HEK293 (cell line): ENCODE measurements at regions not wholly inside any gene's neighbourhood (a gene's known extent, or its start where the extent isn't known, plus 50 kb on each side); places are given as distances from the start of the nearest gene placed in this dataset.

Experiments used
- BCL6B ChIP-seq: fragments of 450-650 bp; formaldehyde crosslinking; IDR thresholded peaks from 2 replicates; pipeline ENCODE4 v1.5.1; 2017; ENCODE audit warnings: missing biosample characterization, missing genetic modification characterization
- PRDM1 ChIP-seq: fragments of 450-650 bp; formaldehyde crosslinking; IDR thresholded peaks from 2 replicates; pipeline ENCODE4; 2016; ENCODE audit warnings: missing biosample characterization, missing genetic modification characterization
- SCRT1 ChIP-seq: fragments of 450-650 bp; formaldehyde crosslinking; IDR thresholded peaks from 2 replicates; pipeline ENCODE4 v1.5.1; 2016; ENCODE audit warnings: missing biosample characterization, missing genetic modification characterization, borderline replicate concordance
- ZFP37 ChIP-seq: fragments of 450-650 bp; formaldehyde crosslinking; IDR thresholded peaks from 2 replicates; pipeline ENCODE4 v1.5.1; 2016; ENCODE audit warnings: missing biosample characterization, missing genetic modification characterization
- ZNF335 ChIP-seq: fragments of 450-650 bp; formaldehyde crosslinking; conservative IDR thresholded peaks from 2 replicates; pipeline ENCODE4 v1.5.1; 2016; ENCODE audit warnings: missing biosample characterization, missing genetic modification characterization
- ZNF561 ChIP-seq: fragments of 450-650 bp; IDR thresholded peaks from 2 replicates; pipeline ENCODE4 v1.5.1; 2018; ENCODE audit warnings: missing biosample characterization, missing genetic modification characterization, borderline replicate concordance
- ZNF692 ChIP-seq: fragments of 450-650 bp; formaldehyde crosslinking; IDR thresholded peaks from 2 replicates; pipeline ENCODE4 v1.5.1; 2016; ENCODE audit warnings: missing biosample characterization, missing genetic modification characterization
- ZNF843 ChIP-seq: fragments of 450-650 bp; formaldehyde crosslinking; IDR thresholded peaks from 2 replicates; pipeline ENCODE4 v1.5.1; 2016; ENCODE audit warnings: missing biosample characterization, missing genetic modification characterization
- TF ChIP-seq, protein P1 (sequence below): fragments of 450-650 bp; formaldehyde crosslinking; IDR thresholded peaks from 2 replicates; pipeline ENCODE4 v1.5.1; 2016; ENCODE audit warnings: missing biosample characterization, missing genetic modification characterization
- TF ChIP-seq, protein P2 (sequence below): fragments of 450-650 bp; formaldehyde crosslinking; IDR thresholded peaks from 2 replicates; pipeline ENCODE4 v1.5.1; 2016; ENCODE audit warnings: missing biosample characterization, missing genetic modification characterization, low read depth

DNA sequence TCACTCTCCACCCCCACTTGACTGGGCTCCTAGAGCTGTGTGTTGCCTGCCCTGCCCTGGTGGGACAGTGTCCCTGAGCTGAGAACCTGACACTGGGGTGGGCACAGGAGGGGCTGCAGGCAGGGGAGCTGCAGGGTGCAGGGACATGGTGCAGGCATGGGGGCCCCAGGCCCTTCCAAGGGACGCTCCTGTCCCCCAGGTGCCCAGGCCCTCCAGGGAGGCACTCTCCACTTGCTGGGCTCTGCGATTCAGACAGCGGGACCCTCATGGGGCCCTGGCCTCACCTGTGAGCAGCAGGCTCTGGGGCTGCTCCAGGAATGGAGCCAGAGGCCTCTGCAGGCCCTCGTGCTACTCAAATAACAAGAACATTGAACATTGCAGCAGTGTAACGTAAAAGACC lies 89.4 kb downstream of the BARX1 start:
- TF ChIP-seq, protein P1, sequence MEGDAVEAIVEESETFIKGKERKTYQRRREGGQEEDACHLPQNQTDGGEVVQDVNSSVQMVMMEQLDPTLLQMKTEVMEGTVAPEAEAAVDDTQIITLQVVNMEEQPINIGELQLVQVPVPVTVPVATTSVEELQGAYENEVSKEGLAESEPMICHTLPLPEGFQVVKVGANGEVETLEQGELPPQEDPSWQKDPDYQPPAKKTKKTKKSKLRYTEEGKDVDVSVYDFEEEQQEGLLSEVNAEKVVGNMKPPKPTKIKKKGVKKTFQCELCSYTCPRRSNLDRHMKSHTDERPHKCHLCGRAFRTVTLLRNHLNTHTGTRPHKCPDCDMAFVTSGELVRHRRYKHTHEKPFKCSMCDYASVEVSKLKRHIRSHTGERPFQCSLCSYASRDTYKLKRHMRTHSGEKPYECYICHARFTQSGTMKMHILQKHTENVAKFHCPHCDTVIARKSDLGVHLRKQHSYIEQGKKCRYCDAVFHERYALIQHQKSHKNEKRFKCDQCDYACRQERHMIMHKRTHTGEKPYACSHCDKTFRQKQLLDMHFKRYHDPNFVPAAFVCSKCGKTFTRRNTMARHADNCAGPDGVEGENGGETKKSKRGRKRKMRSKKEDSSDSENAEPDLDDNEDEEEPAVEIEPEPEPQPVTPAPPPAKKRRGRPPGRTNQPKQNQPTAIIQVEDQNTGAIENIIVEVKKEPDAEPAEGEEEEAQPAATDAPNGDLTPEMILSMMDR (tag by site-specific recombination): no peak
- no peak for TF ChIP-seq ZFP37
- TF ChIP-seq BCL6B (tag by site-specific recombination): no peak
- TF ChIP-seq PRDM1 (tag by site-specific recombination): no peak
- no peak for TF ChIP-seq ZNF692
- no peak for TF ChIP-seq ZNF561
- TF ChIP-seq, protein P2, sequence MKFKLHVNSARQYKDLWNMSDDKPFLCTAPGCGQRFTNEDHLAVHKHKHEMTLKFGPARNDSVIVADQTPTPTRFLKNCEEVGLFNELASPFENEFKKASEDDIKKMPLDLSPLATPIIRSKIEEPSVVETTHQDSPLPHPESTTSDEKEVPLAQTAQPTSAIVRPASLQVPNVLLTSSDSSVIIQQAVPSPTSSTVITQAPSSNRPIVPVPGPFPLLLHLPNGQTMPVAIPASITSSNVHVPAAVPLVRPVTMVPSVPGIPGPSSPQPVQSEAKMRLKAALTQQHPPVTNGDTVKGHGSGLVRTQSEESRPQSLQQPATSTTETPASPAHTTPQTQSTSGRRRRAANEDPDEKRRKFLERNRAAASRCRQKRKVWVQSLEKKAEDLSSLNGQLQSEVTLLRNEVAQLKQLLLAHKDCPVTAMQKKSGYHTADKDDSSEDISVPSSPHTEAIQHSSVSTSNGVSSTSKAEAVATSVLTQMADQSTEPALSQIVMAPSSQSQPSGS: no peak
- no peak for TF ChIP-seq ZNF335 (tag by site-specific recombination)
- TF ChIP-seq SCRT1: no peak
- no peak for TF ChIP-seq ZNF843 (tag by site-specific recombination)
